ENCODE measurements at regions not wholly inside any gene's neighbourhood (a gene's known extent, or its start where the extent isn't known, plus 50 kb on each side); places are given as distances from the start of the nearest gene placed in this dataset.

DNA sequence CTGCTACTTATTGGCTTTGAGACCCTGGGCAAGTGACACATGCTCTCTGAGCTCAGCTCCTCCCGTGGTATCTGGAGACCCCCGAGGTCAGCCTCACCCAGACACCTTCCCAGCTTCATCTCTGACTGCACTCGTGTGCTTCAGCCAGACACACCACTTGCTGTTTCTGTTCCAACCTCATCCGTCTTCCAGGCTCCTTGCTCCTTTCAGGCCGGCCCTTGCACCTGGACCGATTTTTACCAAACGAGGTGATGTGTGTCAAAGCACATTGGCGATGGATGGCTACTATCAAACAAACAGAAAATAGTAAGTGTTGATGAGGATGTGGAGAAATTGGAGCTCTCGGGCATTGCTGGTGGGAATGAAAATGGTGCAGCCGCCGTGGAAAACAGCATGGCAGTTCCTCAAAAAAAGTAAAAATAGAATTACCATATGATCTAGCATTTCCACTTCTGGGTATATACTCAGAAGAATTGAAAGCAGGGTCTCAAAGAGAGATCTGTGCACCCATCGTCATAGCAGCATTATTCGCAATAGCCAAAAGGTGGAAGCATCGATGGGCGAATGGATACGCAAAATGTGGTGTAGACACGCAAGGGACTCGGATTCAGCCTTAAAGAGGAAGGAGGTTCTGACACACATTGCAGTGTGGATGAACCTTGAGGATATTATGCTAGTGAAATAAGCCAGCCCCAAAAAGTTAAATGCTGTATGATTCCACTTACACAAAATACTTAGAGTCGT, 96.1 kb upstream of the IER5L start:
- no peak for DNase-seq

DNA sequence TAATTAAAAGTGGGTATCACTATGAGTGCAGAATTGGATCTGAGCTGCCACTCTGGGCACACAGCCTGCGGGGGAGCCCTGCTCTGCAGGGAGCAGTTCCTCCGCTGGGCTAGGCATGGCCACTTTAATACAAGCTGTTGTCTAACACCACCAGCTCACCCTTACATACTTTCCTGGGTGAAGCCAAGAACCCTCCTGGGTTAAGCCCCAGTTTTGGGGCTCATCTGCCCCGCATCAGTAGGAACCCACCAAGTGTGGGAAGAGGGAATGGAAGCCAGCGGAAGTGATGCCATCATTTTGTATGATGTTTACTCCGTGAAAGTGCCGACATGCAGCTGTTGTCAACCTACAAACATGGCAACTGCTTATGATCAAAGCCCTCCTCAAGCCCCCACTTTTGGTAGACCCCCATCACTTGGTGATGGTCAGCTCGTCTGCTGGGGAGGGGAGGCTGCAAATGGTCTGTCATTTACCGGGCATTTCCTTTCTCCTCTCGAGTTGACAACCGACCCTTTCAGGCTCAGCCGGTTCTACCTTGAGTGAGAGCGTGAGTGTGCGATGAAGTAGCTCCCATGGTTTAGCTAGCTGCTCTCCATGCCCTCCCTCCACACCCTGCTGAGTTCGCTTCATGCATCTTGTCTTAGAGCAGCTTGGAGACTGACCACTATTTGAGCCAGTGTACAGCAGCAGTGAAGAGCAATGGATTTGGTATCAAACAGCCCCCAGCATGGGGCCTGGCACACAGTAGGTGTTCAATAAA, 95.3 kb upstream of the IER5L start:
- DNase-seq = no peak

DNA sequence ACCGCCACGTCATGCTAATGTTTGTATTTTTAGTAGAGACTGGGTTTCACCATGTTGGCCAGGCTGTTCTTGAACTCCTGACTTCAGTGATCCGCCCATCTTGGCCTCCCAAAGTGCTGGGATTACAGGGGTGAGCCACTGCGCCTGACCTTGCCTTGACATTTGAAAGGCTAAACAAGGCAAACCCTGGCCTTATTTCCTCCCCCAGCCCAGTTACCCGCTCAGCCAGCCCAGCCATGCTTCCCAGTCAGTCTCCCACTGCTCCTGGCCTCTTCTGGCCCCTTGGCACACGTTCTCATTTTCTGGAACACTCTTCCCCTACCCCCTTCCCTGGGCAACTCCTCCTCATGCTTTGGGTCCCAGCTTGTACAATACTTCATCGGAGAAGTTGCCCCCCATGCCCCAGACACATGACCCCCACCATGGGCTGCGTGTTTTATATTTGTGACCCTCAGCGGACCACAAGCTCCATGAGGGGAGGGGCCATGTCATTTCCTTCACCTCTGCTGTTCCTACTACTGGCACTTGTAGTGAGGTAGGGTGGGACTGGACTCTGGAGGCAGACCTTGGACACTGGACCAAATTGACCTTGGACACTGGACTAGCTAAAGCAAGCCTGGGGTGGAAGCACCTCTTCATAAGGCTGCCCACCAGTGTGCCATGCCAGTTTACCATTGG, 94.4 kb upstream of the IER5L start:
- DNase-seq = no peak

- DNase-seq = peak; percentile 15
These were observed 92.9 kb upstream of the IER5L start for GRCh38 chr9:129270903-129271431.

- DNase-seq = peak; percentile 79
These were observed 92.1 kb upstream of the IER5L start for GRCh38 chr9:129270205-129270604.

DNA sequence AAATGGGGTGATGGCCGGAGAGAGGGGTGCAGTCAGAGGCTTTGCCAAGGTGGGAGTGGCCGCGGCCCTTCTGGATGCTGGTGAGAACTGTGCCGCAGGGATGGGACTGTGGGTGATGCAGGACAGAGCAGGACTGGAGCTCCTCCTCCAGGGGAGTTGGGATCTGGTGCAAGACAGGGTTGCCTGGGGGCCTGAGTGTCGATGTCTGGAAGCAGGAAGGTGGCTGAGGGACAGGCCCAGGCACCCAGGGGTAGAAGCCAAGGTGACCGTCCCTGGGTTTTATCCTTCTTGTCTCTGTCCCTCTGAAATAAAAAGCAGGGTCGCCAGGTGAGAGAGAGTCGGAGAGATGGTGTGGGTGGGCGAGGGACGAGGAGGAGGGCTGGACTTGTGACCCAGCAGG, 89.1 kb upstream of the IER5L start:
- DNase-seq = no peak

DNA sequence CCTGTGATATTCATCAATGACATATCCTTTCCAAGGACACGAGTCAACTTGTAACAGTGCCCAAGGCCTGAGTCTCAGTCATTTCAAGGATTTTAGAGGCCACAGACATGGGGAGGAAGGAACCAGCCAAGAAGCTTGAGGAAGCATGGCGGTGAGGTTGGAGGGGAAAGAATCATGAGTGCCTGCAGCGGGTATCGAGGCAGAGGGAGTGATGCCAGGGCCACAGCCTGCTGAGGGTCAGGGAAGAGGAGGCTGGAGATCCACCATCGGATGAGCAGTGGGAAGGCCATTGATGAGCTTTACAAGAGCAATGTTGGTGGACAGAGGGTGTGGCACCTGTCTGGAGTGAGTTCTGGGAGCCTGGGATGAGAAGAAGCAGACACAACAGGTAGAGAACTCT, 88.5 kb upstream of the IER5L start:
- DNase-seq = no peak

GRCh38 chr9:129264388-129264787, 86.3 kb upstream of the IER5L start:
- DNase-seq = no peak

DNA sequence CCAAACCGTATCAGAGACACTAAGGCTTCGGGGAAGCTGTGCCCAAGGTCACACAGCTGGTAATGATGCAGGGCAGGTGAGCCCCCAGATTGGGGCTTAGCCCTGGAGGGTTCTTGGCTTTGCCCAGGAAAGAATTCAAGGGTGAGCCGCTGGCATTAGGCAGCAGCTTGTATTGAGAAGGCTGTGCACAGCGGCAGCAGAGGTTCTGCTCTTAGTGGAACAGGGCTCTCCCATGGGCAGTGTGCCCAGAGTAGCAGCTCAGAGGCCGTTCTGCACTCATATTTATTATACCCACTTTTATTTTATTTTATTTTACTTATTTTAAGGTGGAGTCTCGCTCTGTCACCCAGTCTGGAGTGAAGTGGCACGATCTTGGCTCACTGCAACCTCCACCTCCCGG, 85.8 kb upstream of the IER5L start:
- no peak for DNase-seq

DNA sequence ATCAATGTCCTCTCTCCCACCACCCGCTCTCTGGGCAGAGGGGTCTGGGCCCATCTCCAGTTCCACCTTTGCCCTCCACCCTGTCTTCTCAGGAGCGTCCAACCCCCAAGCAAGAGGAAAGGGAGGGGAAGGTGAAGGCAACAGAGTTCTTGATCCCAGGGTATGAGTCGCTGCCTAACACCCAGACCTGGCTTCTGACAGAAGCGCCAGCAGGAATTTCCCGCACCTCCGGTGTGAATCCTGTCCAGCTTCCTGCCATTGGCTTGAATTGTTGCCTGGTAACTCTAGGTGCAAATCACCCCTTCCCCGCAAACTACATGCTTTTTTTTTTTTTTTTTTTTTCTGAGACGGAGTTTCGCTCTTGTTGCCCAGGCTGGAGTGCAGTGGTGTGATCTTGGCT, 84.2 kb upstream of the IER5L start:
- DNase-seq = no peak

GRCh38 chr9:129259375-129259774, 81.3 kb upstream of the IER5L start:
- no peak for DNase-seq

GRCh38 chr9:129258823-129259301, 80.8 kb upstream of the IER5L start:
- no peak for DNase-seq

DNA sequence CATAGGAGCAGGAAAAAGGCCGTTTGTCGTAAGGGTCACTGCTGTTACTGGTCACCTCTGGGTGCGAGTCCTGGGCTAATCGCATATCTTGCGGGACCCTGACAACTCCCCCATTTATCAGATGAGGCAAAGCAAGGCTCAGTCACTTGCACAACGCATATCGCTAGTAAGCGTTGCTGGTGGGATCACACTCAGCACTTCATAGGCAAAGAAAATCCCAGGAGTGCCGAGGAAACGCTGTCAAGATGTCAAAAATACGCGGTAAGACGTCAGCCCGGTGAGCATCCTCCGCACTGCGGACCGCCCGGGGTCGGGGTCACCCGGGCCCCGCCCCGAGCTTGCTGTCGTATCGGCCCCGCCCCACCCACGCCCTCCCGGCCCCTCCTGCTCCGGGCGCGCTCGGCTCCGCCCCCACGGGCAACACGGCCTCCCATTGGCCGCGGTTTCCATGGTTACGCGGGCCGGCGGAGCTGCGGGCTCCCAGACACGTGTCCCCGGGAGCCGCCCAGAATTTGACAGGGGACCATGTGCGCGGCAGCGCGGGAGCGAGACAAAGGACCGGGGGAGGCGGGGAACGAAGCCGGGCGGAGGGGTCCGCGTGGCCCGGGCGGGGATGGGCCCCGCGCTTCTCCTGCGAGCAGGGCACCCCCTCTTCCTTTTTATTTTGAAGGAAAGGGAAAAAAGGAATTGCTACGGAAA, 80.2 kb upstream of the IER5L start:
- peak; percentile 91 for DNase-seq

GRCh38 chr9:129256959-129257713, 79.1 kb upstream of the IER5L start:
- no peak for DNase-seq

GRCh38 chr9:129254566-129255287, 76.7 kb upstream of the IER5L start:
- DNase-seq = no peak

- no peak for DNase-seq
These were observed 75.8 kb upstream of the IER5L start for GRCh38 chr9:129253803-129254381.

DNA sequence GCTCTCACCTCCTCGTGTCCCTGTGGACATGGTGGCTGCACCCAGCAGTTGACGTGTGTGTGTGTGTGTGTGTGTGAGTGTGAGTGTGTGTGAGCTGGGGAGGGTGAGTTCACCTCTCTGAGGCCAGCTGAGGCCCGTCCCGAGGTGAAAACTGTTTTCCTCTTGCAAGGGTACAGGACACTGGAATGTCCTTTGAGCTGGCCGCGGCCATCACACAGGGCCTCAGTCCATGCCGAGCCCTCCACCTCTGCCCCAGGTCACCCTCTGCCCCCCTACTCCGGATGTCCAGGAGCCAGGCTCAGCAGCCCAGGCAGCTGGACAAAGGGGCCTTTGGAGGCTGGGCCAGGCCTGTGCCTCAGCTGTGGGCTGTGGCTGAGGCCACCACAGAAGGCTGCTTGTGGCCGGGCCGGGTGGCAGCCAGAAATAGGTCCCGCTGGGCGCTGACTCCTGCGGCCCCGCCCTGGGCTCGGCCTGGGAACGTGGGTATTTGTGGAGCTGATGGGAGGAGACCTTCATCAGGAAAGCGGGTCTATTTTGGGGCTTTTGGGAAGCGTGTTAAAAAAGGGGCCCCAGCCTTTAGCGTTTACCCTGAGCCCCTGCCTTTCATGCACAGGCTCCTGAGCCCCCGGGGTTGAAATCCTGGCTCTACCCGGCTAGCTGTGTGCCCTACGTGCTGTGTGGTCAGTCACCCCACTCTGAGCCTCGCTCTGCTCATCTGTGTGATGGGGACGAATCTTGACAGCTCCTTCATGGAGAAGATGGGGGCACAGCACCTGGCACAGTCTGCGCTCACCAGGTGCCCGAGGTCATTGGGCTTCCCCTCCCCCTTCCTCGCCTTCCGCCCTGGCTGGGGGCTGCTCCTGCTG, 75.1 kb upstream of the IER5L start:
- no peak for DNase-seq

DNA sequence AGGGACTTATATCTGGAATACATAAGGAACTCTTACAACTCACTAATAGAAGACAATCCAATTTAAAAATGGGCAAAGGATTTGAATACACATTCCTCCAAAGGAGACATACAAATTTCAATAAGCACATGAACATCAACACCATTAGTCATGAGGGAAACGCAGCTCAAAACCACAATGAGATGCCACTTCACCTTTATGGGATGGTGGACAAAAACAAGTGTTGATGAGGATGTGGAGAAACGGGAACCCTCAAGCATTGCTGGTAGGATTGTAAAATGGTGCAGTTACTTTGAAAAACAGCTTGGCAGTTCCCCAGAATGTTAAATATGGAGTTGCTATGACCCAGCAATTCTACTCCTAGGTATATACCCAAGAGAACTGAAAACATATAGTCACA, 72.7 kb upstream of the IER5L start:
- no peak for DNase-seq

DNA sequence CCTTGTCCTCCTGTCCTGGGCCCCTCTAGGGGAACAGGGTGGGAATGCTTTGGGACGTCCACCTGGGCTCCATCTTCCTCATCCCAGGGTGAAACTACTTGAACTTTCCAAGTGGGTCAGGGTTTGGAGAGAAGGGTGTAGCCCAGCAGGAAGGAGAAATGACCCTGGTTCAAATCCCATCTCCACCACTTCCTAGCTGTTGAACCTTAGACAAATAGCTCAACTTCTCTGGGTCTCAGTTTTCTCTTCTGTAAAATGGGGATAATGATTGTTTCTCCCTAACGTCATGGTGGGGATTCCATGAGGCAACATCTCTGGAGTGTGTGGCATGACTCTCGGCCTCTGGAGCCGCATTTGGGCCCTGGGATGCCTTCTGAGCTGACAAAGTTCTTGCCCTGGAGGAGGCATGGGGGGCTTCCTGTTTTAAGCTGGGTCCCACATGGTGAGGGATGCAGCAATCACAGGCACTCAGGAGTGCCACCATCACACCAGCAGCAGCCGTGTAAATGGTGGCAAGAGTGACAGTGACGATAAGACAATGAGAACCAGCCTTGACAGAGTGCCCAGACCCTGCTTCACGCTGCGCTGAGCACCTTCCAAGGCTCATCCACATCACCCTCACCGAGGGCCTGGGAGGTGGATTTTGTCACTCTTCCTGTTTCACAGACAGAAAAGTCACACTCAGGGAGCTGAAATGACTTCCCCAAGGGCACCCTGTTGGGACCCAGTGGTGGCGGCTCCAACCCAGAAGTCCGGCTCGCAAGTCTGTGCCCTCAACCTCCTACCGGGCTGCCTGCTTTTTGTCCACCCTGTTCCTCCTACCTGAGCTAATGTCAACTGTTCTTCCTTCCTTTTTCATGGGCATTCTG, 69.5 kb upstream of the IER5L start:
- no peak for DNase-seq

All from activated CD4-positive, alpha-beta T cell treated with anti-CD3 and anti-CD28 coated beads, Interleukin-2, Interleukin-6, amounts not matched to agents 100 ng/mL and 50 ng/mL, durations not matched to agents 16 hours and 8 hours (primary cell).